Right lobe of liver (tissue), 4 donors: ENCODE measurements at regions not wholly inside any gene's neighbourhood (a gene's known extent, or its start where the extent isn't known, plus 50 kb on each side); places are given as distances from the start of the nearest gene placed in this dataset.

Source experiments
- CTCF ChIP-seq, 4 donors: fragments of 200-600 bp in 3 of 4; fragments of 450-650 bp in 1 of 4; IDR thresholded peaks; one replicate each; pipeline versions ENCODE4 v1.5.1 to v1.8.0; 2016 to 2022; ENCODE audit warnings: antibody characterized with exemption in 4 of 4, mild to moderate bottlenecking in 2 of 4
- POLR2A ChIP-seq: fragments of 450-650 bp; IDR thresholded peaks from one replicate; pipeline ENCODE4 v1.6.1; 2017; ENCODE audit warnings: antibody characterized with exemption, mild to moderate bottlenecking
- donor health status: DM: no; HTN: no; CAD: no.
- donor health status: DM: no; HTN: no; CAD: no.
- donor health status: DM: no; HTN: yes; CAD: no.

- no peak for TF ChIP-seq CTCF (IDR thresholded peaks at IDR 0.05)
- no peak for TF ChIP-seq POLR2A
Observed at GRCh38 chr10:9682802-9683201, 1334.9 kb upstream of the CELF2 start.
